T-helper 1 cell treated with Interleukin-12 subunit alpha and Interleukin-12 subunit beta and Interleukin-4 antibody, amounts not matched to agents 30 ng/mL and 1 ng/mL, for 36 hours (primary cell): ENCODE measurements at regions not wholly inside any gene's neighbourhood (a gene's known extent, or its start where the extent isn't known, plus 50 kb on each side); places are given as distances from the start of the nearest gene placed in this dataset.
"Not testable (repeated sequence)": the region's sequence is repeated elsewhere in the genome, so short reads cannot be mapped to it uniquely, and the experiment has no call there.

Source experiments
- intact Hi-C: fragments of 100-400 bp; cut with micrococcal nuclease; formaldehyde crosslinking; loops from one replicate; pipeline ENCODE4 v1.15.1; 2024

- intact Hi-C loops: no loop called here
Observed at GRCh38 chr19:20482721-20483120, 82.9 kb downstream of the ZNF737 start.

DNA sequence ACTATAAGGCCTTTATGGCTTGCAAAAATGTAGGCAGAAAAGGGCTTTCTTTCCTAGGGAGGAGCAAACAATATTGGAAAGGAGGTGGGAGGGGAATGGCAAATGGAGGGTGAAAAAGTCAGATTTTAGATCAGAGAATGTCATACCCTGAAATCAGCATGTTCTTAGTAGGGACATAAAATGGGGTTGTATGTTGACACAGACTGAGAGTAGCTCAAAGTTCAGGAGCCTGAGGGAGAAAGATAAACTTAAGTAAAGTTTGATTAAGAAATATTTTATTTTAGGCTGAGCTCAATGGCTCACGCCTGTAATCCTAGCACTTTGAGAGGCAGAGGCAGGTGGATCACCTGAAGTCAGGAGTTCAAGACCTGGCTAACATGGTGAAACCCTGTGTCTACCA is 83.8 kb downstream of the ZNF737 start:
- intact Hi-C loops: no loop called here

DNA sequence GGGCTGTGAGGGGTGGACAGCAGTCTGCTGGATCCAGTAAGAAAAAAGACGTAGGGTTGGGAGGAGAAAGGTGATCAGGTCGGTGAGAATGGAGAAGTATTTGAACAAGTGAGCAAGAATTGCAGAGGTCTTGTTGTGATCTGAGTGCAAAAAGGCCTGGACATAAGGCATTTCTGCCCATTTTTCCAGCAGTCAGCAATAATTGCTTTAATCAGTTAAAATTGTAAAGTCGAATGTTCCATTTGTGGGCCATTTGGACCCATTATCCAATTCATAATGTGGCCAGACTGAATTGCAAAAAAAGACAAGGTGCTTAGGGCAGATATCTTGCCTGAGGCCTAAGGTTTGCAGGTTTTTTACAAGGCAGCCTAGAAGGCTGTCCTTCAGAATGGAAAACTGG is 86.1 kb downstream of the ZNF737 start:
- intact Hi-C loops: no loop called here

DNA sequence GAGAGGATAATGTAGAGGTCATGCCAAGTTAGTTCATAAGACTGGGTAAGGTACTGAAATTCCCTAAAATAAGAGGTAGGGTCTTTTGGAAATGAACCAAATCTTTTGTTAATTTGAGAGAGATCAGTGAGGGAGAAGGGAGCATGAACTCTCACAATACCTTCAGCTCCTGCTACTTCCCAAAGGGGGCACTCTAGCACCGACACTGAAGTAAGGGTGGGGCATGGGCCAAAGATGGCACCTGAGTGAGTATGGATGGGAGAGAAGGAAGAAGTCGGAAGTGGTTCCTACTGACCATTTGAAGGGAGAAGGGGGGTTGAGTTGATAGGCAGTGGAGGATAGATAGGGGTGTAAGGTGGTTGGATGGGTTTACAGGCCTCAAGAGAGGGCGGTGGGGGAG is 86.6 kb downstream of the ZNF737 start:
- intact Hi-C loops: no loop called here

DNA sequence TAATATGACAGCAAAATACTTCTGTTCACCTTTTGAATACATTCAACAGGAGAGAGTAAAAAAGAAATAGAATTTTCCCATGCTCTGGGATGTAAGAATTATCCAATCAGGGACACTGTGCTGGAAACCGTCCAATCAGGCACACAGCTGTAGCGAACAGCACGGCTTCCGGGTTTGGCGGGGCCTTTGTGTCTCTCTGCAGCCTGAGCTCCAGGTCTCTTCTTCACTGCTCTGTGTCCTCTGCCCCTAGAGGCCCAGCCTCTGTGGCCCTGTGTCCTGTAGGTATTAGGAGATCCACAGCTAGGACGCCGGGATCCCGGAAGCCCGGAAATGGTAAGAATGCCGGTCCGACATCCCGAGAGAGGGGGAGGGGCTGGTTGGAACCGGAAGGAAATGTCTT is 92.7 kb downstream of the ZNF737 start:
- intact Hi-C loops: no loop called here

DNA sequence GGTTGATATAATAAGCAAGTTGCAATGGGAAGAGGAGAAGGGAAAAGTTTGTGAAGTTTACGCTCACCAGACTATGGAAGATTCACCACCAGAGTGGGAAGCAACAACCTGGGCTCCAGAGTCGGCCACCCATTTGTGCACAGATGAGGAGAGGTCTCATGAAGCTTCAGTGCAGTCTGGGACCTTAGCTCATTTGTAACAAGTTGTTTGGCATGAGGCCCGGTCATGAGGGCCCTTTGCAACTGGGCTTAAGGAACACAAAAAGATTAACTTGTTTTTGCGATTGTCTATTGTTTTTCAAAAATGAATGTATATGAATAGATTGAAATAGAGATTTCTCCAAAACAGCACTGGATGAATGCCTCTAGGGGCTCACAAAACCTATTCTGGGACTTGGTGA is 94.2 kb downstream of the ZNF737 start:
- intact Hi-C loops: no loop called here

GRCh38 chr19:20470345-20471135 is 95.0 kb downstream of the ZNF737 start:
- intact Hi-C loops: no loop called here

DNA sequence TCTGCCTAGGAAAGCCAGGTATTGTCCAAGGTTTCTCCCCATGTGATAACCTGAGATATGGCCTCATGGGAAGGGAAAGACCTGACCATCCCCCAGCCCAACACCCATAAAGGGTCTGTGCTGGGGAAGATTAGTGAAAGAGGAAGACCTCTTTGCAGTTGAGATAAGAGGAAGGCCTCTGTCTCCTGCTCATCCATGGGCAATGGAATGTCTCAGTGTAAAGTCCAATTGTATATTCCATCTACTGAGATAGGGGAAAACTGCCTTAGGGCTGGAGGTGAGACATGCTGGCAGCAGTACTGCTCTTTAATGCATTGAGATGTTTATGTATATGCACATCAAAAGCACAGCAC is 99.0 kb downstream of the ZNF737 start:
- intact Hi-C loops: not testable (repeated sequence)

DNA sequence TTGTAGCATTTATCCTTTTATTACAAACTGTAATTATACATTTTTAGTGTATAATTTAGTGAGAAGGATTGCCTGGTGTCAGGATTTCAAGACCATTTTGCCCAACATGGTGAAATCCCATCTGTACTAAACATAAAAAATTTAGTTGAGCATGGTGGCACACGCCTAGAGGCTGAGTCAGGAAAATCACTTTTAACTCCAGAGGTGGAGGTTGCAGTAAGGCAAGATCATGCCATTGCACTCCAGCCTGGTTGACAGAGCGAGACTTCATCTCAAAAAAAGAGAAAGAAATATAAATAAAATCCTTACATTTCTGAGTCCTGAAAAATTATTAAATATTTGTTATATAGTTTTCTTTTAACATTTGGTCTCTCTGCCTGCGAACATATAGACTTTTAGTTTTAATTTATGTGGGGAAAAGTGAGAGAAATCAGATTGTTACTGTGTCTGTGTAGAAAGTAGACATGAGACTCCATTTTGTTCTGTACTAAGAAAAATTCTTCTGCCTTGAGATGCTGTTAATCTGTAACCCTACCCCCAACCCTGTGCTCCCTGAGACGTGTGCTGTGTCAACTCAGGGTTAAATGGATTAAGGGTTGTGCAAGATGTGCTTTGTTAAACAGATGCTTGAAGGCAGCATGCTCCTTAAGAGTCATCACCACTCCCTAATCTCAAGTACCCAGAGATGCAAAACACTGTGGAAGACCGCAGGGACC is 99.5 kb downstream of the ZNF737 start:
- intact Hi-C loops: not testable (repeated sequence)

DNA sequence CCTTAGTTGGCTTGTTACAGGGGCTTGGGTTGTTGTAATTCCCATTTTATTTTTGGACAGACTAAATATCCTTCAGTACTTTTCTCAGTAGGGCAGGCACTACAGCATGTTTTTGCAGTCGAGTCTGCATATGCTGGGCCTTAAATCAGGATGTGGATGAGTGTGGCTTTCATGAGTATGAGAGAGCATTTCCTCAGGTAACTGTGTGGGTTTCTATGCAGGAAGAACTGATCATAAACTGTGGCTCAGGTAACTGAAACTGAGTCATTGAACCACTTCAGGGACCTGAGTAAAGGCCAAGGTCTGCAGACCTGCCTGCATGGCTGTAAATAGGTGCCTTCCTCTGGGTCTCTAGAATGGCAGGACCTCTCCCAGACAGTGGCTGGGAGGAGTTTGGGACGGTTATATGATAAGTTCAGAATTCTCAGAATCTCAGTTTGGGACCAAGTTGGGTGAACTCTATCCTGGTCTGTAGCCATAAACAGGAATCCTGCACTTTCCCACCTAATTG is 112.1 kb downstream of the ZNF737 start:
- intact Hi-C loops: no loop called here

DNA sequence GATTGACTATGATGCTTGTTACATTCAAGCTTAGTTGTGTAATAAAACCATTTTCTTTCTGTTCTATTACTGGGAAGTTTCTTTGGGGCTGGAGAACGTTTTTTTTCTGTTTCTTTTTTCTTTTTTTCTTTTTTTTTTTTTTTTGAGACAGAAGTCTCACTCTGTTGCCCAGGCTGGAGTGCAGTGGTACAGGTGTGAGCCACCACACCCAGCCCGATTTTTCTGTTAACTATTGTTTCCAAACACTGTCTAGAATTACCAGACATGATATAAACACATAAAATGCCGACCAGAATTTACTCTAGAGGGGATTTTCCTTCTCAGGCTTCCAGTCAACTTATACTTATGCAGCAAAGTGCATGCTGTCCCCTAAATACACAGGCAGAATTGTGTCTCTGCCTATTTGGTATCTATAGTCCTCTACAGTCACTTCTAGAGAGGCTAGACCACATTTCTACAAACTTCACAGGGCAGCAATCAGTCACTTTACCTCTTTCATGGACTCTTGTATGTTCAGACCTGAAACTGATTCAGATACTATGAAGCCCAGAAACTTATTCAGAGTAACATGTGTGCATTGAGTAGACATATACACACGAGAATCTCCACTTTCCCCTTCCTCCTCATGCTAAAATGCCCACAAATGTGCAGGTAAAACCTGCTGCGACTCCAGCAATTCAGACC is 121.2 kb downstream of the ZNF737 start:
- intact Hi-C loops: no loop called here

DNA sequence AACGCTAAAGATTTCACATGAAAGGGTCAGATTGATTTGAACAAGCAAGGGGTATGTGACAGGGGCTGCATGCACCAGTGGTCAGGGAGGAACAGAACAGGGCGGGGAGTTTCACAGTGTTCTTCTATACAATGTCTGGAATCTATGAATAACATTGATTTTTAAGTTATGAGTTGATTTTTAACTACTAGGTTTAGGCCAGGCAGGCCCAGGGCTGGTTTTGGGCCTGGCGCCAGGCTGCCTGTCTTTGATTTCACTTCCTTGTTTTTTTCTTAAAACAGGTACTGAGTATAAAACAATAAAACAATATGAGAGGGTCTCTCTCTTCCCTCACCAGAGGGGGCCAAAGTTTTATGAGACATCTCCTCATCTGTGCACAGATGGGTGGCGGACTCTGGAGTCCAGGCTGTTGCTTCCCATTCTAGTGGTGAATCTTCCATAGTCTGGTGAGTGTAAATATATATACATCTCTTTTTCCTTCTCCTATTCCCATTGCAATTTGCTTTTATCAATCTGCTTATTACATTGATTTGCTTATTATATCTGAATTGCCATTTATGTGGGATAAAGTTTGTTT is 133.2 kb downstream of the ZNF737 start:
- intact Hi-C loops: not testable (repeated sequence)

DNA sequence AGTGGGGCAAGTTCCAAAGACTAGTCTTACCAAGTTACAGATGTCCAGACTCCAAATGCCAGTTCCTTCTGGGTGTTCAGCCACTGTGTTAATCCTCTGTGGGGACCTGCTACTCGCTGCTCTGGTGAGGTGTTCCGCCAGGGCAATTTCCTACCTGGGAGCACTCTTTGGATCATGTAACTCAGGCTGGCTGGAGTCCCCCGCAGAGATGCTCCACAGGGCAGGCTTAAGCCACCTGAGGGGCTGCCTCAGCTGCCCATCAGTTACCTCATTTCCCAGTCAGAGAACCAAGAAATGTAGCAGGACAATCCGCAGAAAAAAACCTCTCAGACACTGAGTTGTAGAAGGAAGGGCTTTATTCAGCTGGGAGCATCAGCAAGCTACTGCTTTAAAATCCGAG is 133.8 kb downstream of the ZNF737 start:
- intact Hi-C loops: no loop called here

DNA sequence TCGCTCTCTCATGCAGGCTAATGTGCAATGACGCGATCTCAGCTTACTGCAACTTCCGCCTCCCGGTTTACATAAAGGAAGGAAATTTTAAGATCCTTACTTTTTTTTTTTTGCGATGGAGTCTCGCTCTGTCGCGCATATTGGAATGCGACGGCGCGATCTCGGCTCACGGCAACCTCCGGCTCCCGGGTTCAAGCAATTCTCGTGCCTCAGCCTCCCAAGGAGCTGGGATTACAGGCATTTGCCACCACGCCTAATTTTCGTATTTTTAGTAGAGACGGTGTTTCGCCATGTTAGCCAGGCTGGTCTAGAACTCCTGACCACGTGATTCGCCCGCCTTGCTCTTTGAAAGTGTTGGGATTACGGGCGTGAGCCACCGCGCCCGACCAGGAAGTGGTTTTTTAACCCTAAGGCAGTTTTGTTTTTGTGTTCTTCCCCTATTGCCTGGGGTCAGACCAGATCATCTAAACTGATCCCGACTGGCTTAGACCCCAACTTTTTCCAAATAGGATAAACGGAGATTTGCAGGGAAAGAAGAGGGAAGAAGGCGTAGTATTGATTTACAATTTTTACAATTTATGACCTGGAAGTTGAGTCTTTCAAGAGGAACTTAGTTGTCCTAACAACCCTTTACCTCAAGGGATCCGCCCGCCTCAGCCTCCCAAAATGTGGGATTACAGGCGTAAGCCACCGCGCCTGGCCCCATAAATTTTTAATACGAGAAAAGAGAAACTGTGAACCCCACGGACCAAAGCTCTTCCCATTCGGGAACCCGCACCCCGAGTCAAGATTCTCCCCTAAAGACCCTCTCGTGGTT is 142.0 kb downstream of the ZNF737 start:
- intact Hi-C loops: loop anchor here (1.0 to 10.0 kb wide), 8 partner anchors 142 to 1019 kb away; partner anchors contain the start of genes ATP13A1, GATAD2A, ZNF430 and ZNF493

DNA sequence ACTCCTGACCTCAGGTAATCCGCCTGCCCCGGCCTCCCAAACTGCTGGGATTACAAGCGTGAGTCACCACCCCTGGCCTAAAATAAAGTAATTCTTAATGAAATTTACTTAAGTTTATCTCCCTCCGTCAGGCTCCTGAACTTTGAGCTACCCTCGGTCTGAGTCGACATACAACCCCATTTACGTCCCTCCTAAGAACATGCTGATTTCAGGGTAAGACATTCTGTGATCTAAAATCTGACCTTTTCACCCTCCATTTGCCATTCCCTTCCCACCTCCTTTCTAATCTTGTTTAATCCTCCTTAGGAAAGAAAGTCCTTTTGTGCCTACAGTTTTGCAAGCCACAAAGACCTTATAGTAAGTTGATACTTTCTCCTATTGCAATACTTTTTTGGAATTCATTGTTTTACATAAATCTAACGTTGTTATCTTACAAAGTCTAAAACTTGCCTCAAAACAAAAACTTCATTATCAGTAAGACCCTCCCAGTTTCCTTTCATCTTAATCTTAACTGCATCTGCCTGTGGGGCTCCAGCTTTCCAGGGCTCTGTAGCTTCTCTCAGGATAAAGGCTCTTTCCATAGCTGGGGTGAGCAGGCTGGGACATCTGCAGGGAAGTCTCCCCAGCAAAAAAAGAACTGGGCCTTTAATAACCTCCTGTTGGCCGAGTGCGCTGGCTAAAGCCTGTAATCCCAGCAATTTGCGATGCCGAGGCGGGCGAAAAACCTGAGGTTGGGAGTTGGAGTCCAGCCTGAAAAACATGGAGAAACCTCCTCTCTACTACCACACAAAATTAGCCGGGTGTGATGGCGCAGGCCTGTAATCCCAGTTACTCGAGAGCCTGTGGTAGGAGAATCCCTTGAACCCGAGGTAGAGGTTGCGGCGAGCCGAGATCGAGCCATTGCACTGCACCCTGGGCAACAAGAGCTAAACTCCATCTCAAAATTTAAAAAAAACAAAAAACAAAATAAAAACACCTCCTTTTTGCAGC is 143.1 kb downstream of the ZNF737 start:
- intact Hi-C loops: loop anchor here (1.0 to 10.0 kb wide), 6 partner anchors 143 to 1018 kb away; partner anchors contain the start of genes ATP13A1, GATAD2A, ZNF430 and ZNF682

DNA sequence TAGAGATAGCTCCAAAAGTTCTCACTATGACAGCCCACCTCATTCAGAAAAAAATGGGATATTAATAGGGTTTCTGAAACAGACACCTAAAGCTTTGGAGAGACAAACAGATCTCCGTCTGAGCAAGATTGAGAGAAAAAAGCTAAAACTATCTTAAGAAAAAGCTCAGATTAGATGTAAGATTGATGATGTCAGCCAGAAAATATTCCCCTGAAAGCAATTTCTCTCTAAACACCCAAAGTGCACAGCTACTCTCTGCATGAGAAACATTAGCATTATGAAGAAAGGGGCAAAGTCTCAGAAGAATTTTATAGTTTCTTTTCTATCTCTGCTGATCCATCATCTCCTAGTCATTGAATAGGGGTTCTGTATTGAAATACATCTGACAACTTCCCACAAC is 148.9 kb downstream of the ZNF737 start:
- intact Hi-C loops: no loop called here

GRCh38 chr19:20414120-20414519 is 151.5 kb downstream of the ZNF737 start:
- intact Hi-C loops: no loop called here

DNA sequence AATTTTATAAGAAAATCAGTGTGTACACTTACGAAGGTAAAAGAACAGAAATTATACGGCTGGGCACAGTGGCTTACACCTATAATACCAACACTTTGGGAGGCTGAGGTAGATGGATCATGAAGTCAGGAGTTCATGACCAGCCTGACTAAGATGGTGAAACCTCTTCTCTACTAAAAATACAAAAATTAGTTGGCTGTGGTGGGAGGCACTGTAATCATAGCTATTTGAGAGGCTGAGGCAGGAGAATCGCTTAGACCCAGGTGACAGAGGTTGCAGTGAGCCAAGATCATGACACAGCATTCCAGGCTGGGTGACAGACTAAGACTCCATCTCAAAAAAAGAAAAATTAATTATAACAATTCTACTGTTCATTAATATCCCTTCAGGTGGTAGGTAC is 151.9 kb downstream of the ZNF737 start:
- intact Hi-C loops: no loop called here

- intact Hi-C loops: no loop called here
Observed at GRCh38 chr19:20412846-20413245, 152.7 kb downstream of the ZNF737 start.

DNA sequence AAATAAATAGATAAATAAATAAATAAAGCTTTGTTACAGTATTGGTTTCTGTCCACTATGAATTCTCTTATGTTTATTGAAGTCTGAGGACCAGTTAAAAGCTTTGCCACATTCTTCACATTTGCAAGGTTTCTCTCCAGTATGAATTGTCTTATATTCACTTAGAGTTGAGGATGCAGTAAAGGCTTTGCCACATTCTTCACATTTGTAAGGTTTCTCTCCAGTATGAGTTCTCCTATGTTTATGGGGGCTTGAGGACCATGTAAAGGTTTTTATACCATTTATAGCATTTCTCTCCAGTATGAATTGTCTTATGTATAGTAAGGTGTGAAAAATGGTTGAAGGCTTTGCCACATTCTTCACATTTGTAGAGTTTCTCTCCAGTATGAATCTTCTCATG is 168.3 kb downstream of the ZNF737 start:
- intact Hi-C loops: no loop called here
